ENCODE measurements at regions not wholly inside any gene's neighbourhood (a gene's known extent, or its start where the extent isn't known, plus 50 kb on each side); places are given as distances from the start of the nearest gene placed in this dataset.

DNA sequence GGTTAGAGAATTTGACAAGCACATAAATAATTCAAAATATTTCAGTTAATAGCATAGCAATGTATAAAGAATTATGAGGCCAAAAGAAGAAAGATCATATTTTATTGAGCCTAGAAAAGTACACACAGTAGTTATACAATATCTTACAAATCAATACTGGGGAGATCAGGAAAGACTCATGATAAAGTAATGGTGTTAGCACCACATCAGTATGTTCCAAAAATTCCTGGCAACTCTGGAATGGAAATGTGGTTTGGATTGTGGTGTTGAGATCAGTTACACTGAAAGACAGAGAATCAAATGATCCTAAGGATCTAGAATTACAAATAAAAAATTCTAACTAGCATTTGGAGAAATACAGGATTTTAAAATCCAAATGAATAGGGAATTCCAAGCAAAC, 420.5 kb upstream of the CNTNAP2 start:
- ChIA-PET POLR2A (ENCODE audit: unreplicated experiment) (no interaction called here), CTCF (no interaction called here)
- no peaks in the 10 kb centered on the region for H3K79me1 ChIP-seq (ENCODE audit: low read depth in 1 of 2, low read length in 2 of 2)
- intact Hi-C loops (cut with micrococcal nuclease), result no loop called here
- no peak for DNase-seq
- H3K18ac ChIP-seq (ENCODE audit: low read depth, low read length), result no peak overlapping the region
- H3K14ac ChIP-seq (replicated peaks; ENCODE audit: low read depth, low read length), result no peak overlapping the region
- H3K23ac ChIP-seq (ENCODE audit: low read depth, low read length), result no peak overlapping the region
- no peak overlapping the region for H3K4ac ChIP-seq (ENCODE audit: low read depth, low read length)
- ATAC-seq (ENCODE audit: low read depth), result no peak
- H3K9ac ChIP-seq (ENCODE audit: low read depth, low read length), result no peak overlapping the region
- no peak overlapping the region for H4K8ac ChIP-seq (ENCODE audit: low read depth in 2 of 2, low read length in 2 of 2)
- no peak overlapping the region for H2AK9ac ChIP-seq (replicated peaks; ENCODE audit: low read depth, low read length, poor library complexity)
- H3K4me1 ChIP-seq (ENCODE audit: control insufficient read depth, insufficient read depth, low read length), result no peaks in the 10 kb centered on the region
- in situ Hi-C loops (cut with MboI; ENCODE audit: low sequenced_read_pairs), result no loop called here
- H3K4me3 ChIP-seq (ENCODE audit: insufficient read depth, low read depth, low read length), result no peak overlapping the region
- H3K9me3 ChIP-seq (ENCODE audit: control insufficient read depth, insufficient read depth, low read length), result peaks cover 3% of the 10 kb centered on the region; the same call in 1 of the 2 replicates
- no peak overlapping the region for H3K56ac ChIP-seq (ENCODE audit: extremely low read depth, insufficient read depth, low read length)
- no peak overlapping the region for H2BK15ac ChIP-seq (ENCODE audit: low read depth, low read length)
- no peak overlapping the region for H2BK120ac ChIP-seq (ENCODE audit: low read depth, low read length)
- TF ChIP-seq SMC3 (IDR thresholded peaks at IDR 0.05; ENCODE audit: low read depth, low read length), result no peak
- TF ChIP-seq RAD21 (IDR thresholded peaks at IDR 0.05; ENCODE audit: low read length), result no peak
- TF ChIP-seq, protein P1, sequence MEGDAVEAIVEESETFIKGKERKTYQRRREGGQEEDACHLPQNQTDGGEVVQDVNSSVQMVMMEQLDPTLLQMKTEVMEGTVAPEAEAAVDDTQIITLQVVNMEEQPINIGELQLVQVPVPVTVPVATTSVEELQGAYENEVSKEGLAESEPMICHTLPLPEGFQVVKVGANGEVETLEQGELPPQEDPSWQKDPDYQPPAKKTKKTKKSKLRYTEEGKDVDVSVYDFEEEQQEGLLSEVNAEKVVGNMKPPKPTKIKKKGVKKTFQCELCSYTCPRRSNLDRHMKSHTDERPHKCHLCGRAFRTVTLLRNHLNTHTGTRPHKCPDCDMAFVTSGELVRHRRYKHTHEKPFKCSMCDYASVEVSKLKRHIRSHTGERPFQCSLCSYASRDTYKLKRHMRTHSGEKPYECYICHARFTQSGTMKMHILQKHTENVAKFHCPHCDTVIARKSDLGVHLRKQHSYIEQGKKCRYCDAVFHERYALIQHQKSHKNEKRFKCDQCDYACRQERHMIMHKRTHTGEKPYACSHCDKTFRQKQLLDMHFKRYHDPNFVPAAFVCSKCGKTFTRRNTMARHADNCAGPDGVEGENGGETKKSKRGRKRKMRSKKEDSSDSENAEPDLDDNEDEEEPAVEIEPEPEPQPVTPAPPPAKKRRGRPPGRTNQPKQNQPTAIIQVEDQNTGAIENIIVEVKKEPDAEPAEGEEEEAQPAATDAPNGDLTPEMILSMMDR (conservative IDR thresholded peaks at IDR 0.05; ENCODE audit: low read depth, low read length), result no peak
- no peak for TF ChIP-seq RCOR1 (IDR thresholded peaks at IDR 0.05; ENCODE audit: insufficient replicate concordance, low read length)
- TF ChIP-seq, protein P2, sequence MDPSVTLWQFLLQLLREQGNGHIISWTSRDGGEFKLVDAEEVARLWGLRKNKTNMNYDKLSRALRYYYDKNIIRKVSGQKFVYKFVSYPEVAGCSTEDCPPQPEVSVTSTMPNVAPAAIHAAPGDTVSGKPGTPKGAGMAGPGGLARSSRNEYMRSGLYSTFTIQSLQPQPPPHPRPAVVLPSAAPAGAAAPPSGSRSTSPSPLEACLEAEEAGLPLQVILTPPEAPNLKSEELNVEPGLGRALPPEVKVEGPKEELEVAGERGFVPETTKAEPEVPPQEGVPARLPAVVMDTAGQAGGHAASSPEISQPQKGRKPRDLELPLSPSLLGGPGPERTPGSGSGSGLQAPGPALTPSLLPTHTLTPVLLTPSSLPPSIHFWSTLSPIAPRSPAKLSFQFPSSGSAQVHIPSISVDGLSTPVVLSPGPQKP (IDR thresholded peaks at IDR 0.05; ENCODE audit: borderline replicate concordance, low read depth, low read length), result no peak
- TF ChIP-seq, protein P3, sequence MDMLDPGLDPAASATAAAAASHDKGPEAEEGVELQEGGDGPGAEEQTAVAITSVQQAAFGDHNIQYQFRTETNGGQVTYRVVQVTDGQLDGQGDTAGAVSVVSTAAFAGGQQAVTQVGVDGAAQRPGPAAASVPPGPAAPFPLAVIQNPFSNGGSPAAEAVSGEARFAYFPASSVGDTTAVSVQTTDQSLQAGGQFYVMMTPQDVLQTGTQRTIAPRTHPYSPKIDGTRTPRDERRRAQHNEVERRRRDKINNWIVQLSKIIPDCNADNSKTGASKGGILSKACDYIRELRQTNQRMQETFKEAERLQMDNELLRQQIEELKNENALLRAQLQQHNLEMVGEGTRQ (IDR thresholded peaks at IDR 0.05; ENCODE audit: low read depth, low read length), result no peak
- TF ChIP-seq MXI1 (IDR thresholded peaks at IDR 0.05; ENCODE audit: borderline replicate concordance, low read depth, low read length), result no peak
- no peak for TF ChIP-seq RFX5 (IDR thresholded peaks at IDR 0.05; ENCODE audit: low read depth, low read length)
- TF ChIP-seq POLR2A (IDR thresholded peaks at IDR 0.05; ENCODE audit: low read depth, low read length), result no peak
- BruUV-seq (replicated peaks), result no TSS peak
- H3K9me1 ChIP-seq (ENCODE audit: insufficient read depth, low read length), result no peaks in the 10 kb centered on the region
- dilution Hi-C loops (cut with HindIII; ENCODE audit: low sequenced_read_pairs, unreplicated experiment), result no loop called here
- no peak overlapping the region for H2AK5ac ChIP-seq (ENCODE audit: low read depth, low read length)
- no peak overlapping the region for H2BK20ac ChIP-seq (ENCODE audit: low read depth, low read length)
- H2BK5ac ChIP-seq (ENCODE audit: low read depth, low read length, poor library complexity, severe bottlenecking), result no peak overlapping the region
- no peak overlapping the region for H4K91ac ChIP-seq (ENCODE audit: insufficient read depth, low read depth, low read length)
- no peaks in the 10 kb centered on the region for H3K36me3 ChIP-seq (ENCODE audit: control insufficient read depth, insufficient read depth, low read length)
- no peak overlapping the region for H3K4me2 ChIP-seq (ENCODE audit: low read depth, low read length)
- no peak overlapping the region for H4K5ac ChIP-seq (ENCODE audit: low read depth, low read length)
- H2AFZ ChIP-seq (replicated peaks; ENCODE audit: low read length, poor library complexity), result no peak overlapping the region
- H3K27ac ChIP-seq (ENCODE audit: insufficient read depth, low read length), result no peak overlapping the region
- H4K20me1 ChIP-seq (ENCODE audit: insufficient read depth, low read length), result no peaks in the 10 kb centered on the region
- no peaks in the 10 kb centered on the region for H3K27me3 ChIP-seq (ENCODE audit: control insufficient read depth, insufficient read depth, low read length)

Measured in IMR-90 (cell line).